ENCODE measurements at regions not wholly inside any gene's neighbourhood (a gene's known extent, or its start where the extent isn't known, plus 50 kb on each side); places are given as distances from the start of the nearest gene placed in this dataset.

- DNase-seq = no peak
- H3K27ac ChIP-seq (ENCODE audit: low read depth, low read length) = no peak overlapping the region
- H3K23ac ChIP-seq (ENCODE audit: low read length) = no peak overlapping the region
- H3K4me3 ChIP-seq (ENCODE audit: low read depth, low read length) = no peak overlapping the region
- H2BK5ac ChIP-seq (ENCODE audit: low read depth, low read length, poor library complexity) = no peak overlapping the region
- no peaks in the 10 kb centered on the region for H3K9me3 ChIP-seq (ENCODE audit: insufficient read depth, low read depth, low read length)
- H3K18ac ChIP-seq (ENCODE audit: low read length) = no peak overlapping the region
- H3K9ac ChIP-seq (ENCODE audit: low read length) = no peak overlapping the region
- no peak overlapping the region for H4K91ac ChIP-seq (ENCODE audit: low read depth, low read length)
- peaks cover 2 to 3% of the 10 kb centered on the region in 2 experiments for H3K36me3 ChIP-seq (ENCODE audit: control insufficient read depth in 1 of 2, insufficient read depth in 2 of 2, low read length in 2 of 2)
- H3K79me1 ChIP-seq (ENCODE audit: low read length) = no peaks in the 10 kb centered on the region
- no peak overlapping the region for H3K4me2 ChIP-seq (ENCODE audit: low read length)
- H2AK5ac ChIP-seq (ENCODE audit: low read length) = no peak overlapping the region
- WGBS (ENCODE audit: extremely low coverage, insufficient coverage, insufficient read length) = no CpG with 5 or more reads among the region's 1 CpG
- no peak overlapping the region for H2BK12ac ChIP-seq (ENCODE audit: low read length)
- no peaks in the 10 kb centered on the region for H3K27me3 ChIP-seq (ENCODE audit: insufficient read depth, low read length)
- no peak overlapping the region for H2AFZ ChIP-seq (ENCODE audit: insufficient read depth, low read length, poor library complexity)
- no peak overlapping the region for H4K12ac ChIP-seq (ENCODE audit: low read depth, low read length)
- no peak overlapping the region for H4K8ac ChIP-seq (ENCODE audit: low read depth, low read length)
- no peak overlapping the region for H3K14ac ChIP-seq (ENCODE audit: low read length)
- no peaks in the 10 kb centered on the region for H3K79me2 ChIP-seq (ENCODE audit: control insufficient read depth, insufficient read depth, low read length, poor library complexity)
- peaks cover 0 to 3% of the 10 kb centered on the region in 2 experiments for H3K4me1 ChIP-seq (ENCODE audit: control insufficient read depth in 1 of 2, insufficient read depth in 2 of 2, low read length in 2 of 2)
- H3K4ac ChIP-seq (ENCODE audit: low read depth, low read length) = no peak overlapping the region
- H2BK120ac ChIP-seq (ENCODE audit: insufficient read depth, low read length, poor library complexity) = no peak overlapping the region
These were observed 218.5 kb downstream of the PRL start for GRCh38 chr6:22078288-22078687.

GRCh38 chr6:22078802-22079545 lies 217.9 kb downstream of the PRL start:
- H3K27me3 ChIP-seq (ENCODE audit: insufficient read depth, low read length) = no peaks in the 10 kb centered on the region
- H2AFZ ChIP-seq (ENCODE audit: insufficient read depth, low read length, poor library complexity) = no peak overlapping the region
- H3K9me3 ChIP-seq (ENCODE audit: insufficient read depth, low read depth, low read length) = no peaks in the 10 kb centered on the region
- no peak overlapping the region for H2BK120ac ChIP-seq (ENCODE audit: insufficient read depth, low read length, poor library complexity)
- no peak overlapping the region for H3K23ac ChIP-seq (ENCODE audit: low read length)
- no peak for DNase-seq
- H4K8ac ChIP-seq (ENCODE audit: low read depth, low read length) = no peak overlapping the region
- H3K4ac ChIP-seq (ENCODE audit: low read depth, low read length) = no peak overlapping the region
- H3K36me3 ChIP-seq (ENCODE audit: control insufficient read depth in 1 of 2, insufficient read depth in 2 of 2, low read length in 2 of 2) = peaks cover 2 to 3% of the 10 kb centered on the region in 2 experiments
- no peak overlapping the region for H4K91ac ChIP-seq (ENCODE audit: low read depth, low read length)
- no peak overlapping the region for H3K14ac ChIP-seq (ENCODE audit: low read length)
- no peak overlapping the region for H2BK12ac ChIP-seq (ENCODE audit: low read length)
- H3K4me3 ChIP-seq (ENCODE audit: low read depth, low read length) = no peak overlapping the region
- WGBS (ENCODE audit: extremely low coverage, insufficient coverage, insufficient read length) = no CpG with 5 or more reads among the region's 8 CpGs
- no peaks in the 10 kb centered on the region for H3K79me2 ChIP-seq (ENCODE audit: control insufficient read depth, insufficient read depth, low read length, poor library complexity)
- peaks cover 0 to 3% of the 10 kb centered on the region in 2 experiments for H3K4me1 ChIP-seq (ENCODE audit: control insufficient read depth in 1 of 2, insufficient read depth in 2 of 2, low read length in 2 of 2)
- no peak overlapping the region for H3K9ac ChIP-seq (ENCODE audit: low read length)
- no peaks in the 10 kb centered on the region for H3K79me1 ChIP-seq (ENCODE audit: low read length)
- no peak overlapping the region for H3K27ac ChIP-seq (ENCODE audit: low read depth, low read length)
- H4K12ac ChIP-seq (ENCODE audit: low read depth, low read length) = no peak overlapping the region
- no peak overlapping the region for H3K18ac ChIP-seq (ENCODE audit: low read length)
- no peak overlapping the region for H2BK5ac ChIP-seq (ENCODE audit: low read depth, low read length, poor library complexity)
- no peak overlapping the region for H3K4me2 ChIP-seq (ENCODE audit: low read length)
- no peak overlapping the region for H2AK5ac ChIP-seq (ENCODE audit: low read length)

DNA sequence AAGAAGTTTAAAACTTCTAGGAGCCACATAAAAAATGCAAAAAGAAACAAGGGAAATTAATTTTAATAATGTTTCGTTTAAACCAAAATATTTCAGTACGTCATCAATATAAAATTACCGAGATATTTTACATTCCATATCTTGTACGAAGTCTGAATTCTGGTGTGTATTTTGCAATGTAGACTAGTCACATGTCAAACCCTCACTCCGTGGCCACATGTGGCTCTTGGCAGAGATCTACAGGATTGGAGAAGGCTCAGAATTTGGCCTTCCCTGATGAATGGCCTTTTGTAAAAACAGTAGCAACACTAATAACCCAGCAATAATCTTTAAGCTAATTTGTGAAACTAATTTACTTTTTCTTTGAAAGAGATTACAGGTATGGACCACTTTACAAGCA lies 217.1 kb downstream of the PRL start:
- Histone ChIP-seq H2AK5ac (ENCODE audit: low read length) (no peak overlapping the region), H3K27ac (ENCODE audit: low read depth, low read length) (no peak overlapping the region), H4K12ac (ENCODE audit: low read depth, low read length) (no peak overlapping the region), H2BK120ac (ENCODE audit: insufficient read depth, low read length, poor library complexity) (no peak overlapping the region), H3K14ac (ENCODE audit: low read length) (no peak overlapping the region), H3K4ac (ENCODE audit: low read depth, low read length) (no peak overlapping the region), H2AFZ (ENCODE audit: insufficient read depth, low read length, poor library complexity) (no peak overlapping the region), H2BK12ac (ENCODE audit: low read length) (no peak overlapping the region), H4K8ac (ENCODE audit: low read depth, low read length) (no peak overlapping the region), H3K79me1 (ENCODE audit: low read length) (no peaks in the 10 kb centered on the region), H3K36me3 (ENCODE audit: control insufficient read depth in 1 of 2, insufficient read depth in 2 of 2, low read length in 2 of 2) (peaks cover 0 to 2% of the 10 kb centered on the region in 2 experiments), H4K91ac (ENCODE audit: low read depth, low read length) (no peak overlapping the region), H3K4me3 (ENCODE audit: low read depth, low read length) (no peak overlapping the region), H2BK5ac (ENCODE audit: low read depth, low read length, poor library complexity) (no peak overlapping the region), H3K9me3 (ENCODE audit: insufficient read depth, low read depth, low read length) (no peaks in the 10 kb centered on the region), H3K23ac (ENCODE audit: low read length) (no peak overlapping the region), H3K79me2 (ENCODE audit: control insufficient read depth, insufficient read depth, low read length, poor library complexity) (no peaks in the 10 kb centered on the region), H3K18ac (ENCODE audit: low read length) (no peak overlapping the region), H3K4me1 (ENCODE audit: control insufficient read depth in 1 of 2, insufficient read depth in 2 of 2, low read length in 2 of 2) (peaks cover 0 to 3% of the 10 kb centered on the region in 2 experiments), H3K27me3 (ENCODE audit: insufficient read depth, low read length) (no peaks in the 10 kb centered on the region), H3K4me2 (ENCODE audit: low read length) (no peak overlapping the region), H3K9ac (ENCODE audit: low read length) (no peak overlapping the region)
- WGBS (ENCODE audit: extremely low coverage, insufficient coverage, insufficient read length) = no CpG with 5 or more reads among the region's 5 CpGs
- DNase-seq = peak in 1 of 2 donors; percentile 23

DNA sequence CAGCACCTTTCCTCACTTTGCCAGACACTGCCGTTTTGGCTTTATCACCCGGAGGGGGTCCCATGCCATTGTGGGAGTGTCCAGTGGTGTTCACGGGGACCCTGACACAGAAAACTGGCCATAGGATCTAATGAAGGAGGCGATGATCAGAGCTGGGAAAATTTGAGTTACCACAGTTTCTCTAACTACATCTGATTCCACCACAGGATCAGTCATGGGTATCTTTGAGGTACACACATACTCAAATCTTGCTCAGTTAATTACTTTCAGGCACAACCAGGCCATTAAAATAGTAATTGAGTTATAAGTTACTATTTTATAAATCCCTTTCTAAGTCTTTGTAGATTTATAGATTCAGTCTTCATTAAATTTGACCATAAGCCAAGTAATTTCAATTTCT lies 215.1 kb downstream of the PRL start:
- peak overlapping the region; percentile 62 for H2AK5ac ChIP-seq (ENCODE audit: low read length)
- WGBS (ENCODE audit: extremely low coverage, insufficient coverage, insufficient read length) = no CpG with 5 or more reads among the region's 4 CpGs
- H3K18ac ChIP-seq (ENCODE audit: low read length) = no peak overlapping the region
- no peak overlapping the region for H2BK5ac ChIP-seq (ENCODE audit: low read depth, low read length, poor library complexity)
- H3K36me3 ChIP-seq (ENCODE audit: control insufficient read depth in 1 of 2, insufficient read depth in 2 of 2, low read length in 2 of 2) = peaks cover 0 to 3% of the 10 kb centered on the region in 2 experiments
- no peaks in the 10 kb centered on the region for H3K79me1 ChIP-seq (ENCODE audit: low read length)
- H3K4me1 ChIP-seq (ENCODE audit: control insufficient read depth in 1 of 2, insufficient read depth in 2 of 2, low read length in 2 of 2) = peaks cover 0 to 3% of the 10 kb centered on the region in 2 experiments
- no peak overlapping the region for H4K12ac ChIP-seq (ENCODE audit: low read depth, low read length)
- H3K23ac ChIP-seq (ENCODE audit: low read length) = no peak overlapping the region
- peak overlapping the region; percentile 72 for H2BK120ac ChIP-seq (ENCODE audit: insufficient read depth, low read length, poor library complexity)
- peaks cover 2% of the 10 kb centered on the region for H3K9me3 ChIP-seq (ENCODE audit: insufficient read depth, low read depth, low read length)
- no peak overlapping the region for H3K9ac ChIP-seq (ENCODE audit: low read length)
- peak overlapping the region; percentile 24 for H4K91ac ChIP-seq (ENCODE audit: low read depth, low read length)
- H3K4me3 ChIP-seq (ENCODE audit: low read depth, low read length) = no peak overlapping the region
- H2AFZ ChIP-seq (ENCODE audit: insufficient read depth, low read length, poor library complexity) = no peak overlapping the region
- no peaks in the 10 kb centered on the region for H3K27me3 ChIP-seq (ENCODE audit: insufficient read depth, low read length)
- no peak overlapping the region for H3K14ac ChIP-seq (ENCODE audit: low read length)
- H3K27ac ChIP-seq (ENCODE audit: low read depth, low read length) = no peak overlapping the region
- no peak overlapping the region for H3K4me2 ChIP-seq (ENCODE audit: low read length)
- no peaks in the 10 kb centered on the region for H3K79me2 ChIP-seq (ENCODE audit: control insufficient read depth, insufficient read depth, low read length, poor library complexity)
- no peak overlapping the region for H4K8ac ChIP-seq (ENCODE audit: low read depth, low read length)
- H3K4ac ChIP-seq (ENCODE audit: low read depth, low read length) = no peak overlapping the region
- DNase-seq = no peak
- H2BK12ac ChIP-seq (ENCODE audit: low read length) = no peak overlapping the region

Data from trophoblast cell (in vitro differentiated cells and primary cell).